Endothelial cell of umbilical vein (primary cell): ENCODE measurements at regions not wholly inside any gene's neighbourhood (a gene's known extent, or its start where the extent isn't known, plus 50 kb on each side); places are given as distances from the start of the nearest gene placed in this dataset.

ENCODE experiments used
- BruUV-seq: library from RNA; stranded (reverse); fragments of 400-500 nt; replicated peaks from 2 replicates; lab custom pipeline; 2021; lab: Mats Ljungman, UMichigan
- CTCF ChIA-PET: fragments of 300-600, 350-600 bp; sonication (Branson Sonifier 250); formaldehyde crosslinking; loops from one replicate; lab custom pipeline; 2021; ENCODE audit warnings: antibody characterized with exemption, inconsistent platforms; lab: Charles Lee
- POLR2A ChIA-PET: fragments of 300-600, 350-600 bp; sonication (Branson Sonifier 250); formaldehyde crosslinking; loops from one replicate; lab custom pipeline; 2021; ENCODE audit warnings: antibody characterized with exemption, inconsistent platforms; lab: Charles Lee
- DNase-seq: peaks from one replicate; pipeline ENCODE4 v3.0.0-alpha.2; 2011; ENCODE audit warnings: low read depth, low spot score
- FAIRE-seq: peaks from 2 replicates; lab custom pipeline; 2011; peaks lifted over from hg19 to GRCh38; lab: Jason Lieb, UNC
- H2AFZ ChIP-seq: 2 replicates; pipeline ENCODE4 v1.6.0; 2012; ENCODE audit warnings: low read depth, low read length, control low read depth, inconsistent platforms
- H3K27ac ChIP-seq: 2 replicates; pipeline ENCODE4 v1.5.1; 2011; ENCODE audit warnings: low read depth, mild to moderate bottlenecking, control low read depth, low read length, moderate library complexity; ENCODE audit not compliant: insufficient read depth
- H3K27me3 ChIP-seq, 2 experiments: 2 replicates each; pipeline versions ENCODE4 v1.6.0 to v1.6.1; 2011; ENCODE audit warnings: low read length in 2 of 2, mixed read lengths in 1 of 2; ENCODE audit not compliant: control insufficient read depth in 2 of 2, insufficient read depth in 2 of 2
- H3K36me3 ChIP-seq, 2 experiments: 2 replicates in 1 of 2; 3 replicates in 1 of 2; pipeline ENCODE4 v1.5.1; 2011; ENCODE audit warnings: low read length in 2 of 2, mild to moderate bottlenecking in 1 of 2, moderate library complexity in 1 of 2; ENCODE audit not compliant: control insufficient read depth in 2 of 2, insufficient read depth in 2 of 2; ENCODE audit errors: extremely low read depth in 1 of 2
- H3K4me1 ChIP-seq: 3 replicates; pipeline ENCODE4 v1.5.1; 2011; ENCODE audit warnings: mild to moderate bottlenecking, low read length; ENCODE audit not compliant: control insufficient read depth, insufficient read depth; ENCODE audit errors: extremely low read depth
- H3K4me2 ChIP-seq: 2 replicates; pipeline ENCODE4 v1.6.1; 2011; ENCODE audit warnings: low read length, control low read depth, mixed read lengths; ENCODE audit not compliant: insufficient read depth
- H3K4me3 ChIP-seq, 3 experiments: fragments of 200-600 bp in 1 of 3; sonication (generic), shearing (Covaris generic) in 1 of 3; replicated peaks in 1 of 3; 2 replicates each; pipeline ENCODE4 v1.5.1; 2011 to 2016; ENCODE audit warnings: control low read depth in 3 of 3, low read length in 3 of 3, mild to moderate bottlenecking in 2 of 3, inconsistent platforms in 1 of 3, low read depth in 1 of 3, moderate library complexity in 1 of 3; ENCODE audit not compliant: insufficient read depth in 1 of 3
- H3K79me2 ChIP-seq: 2 replicates; pipeline ENCODE4 v1.6.0; 2012; ENCODE audit warnings: low read length, inconsistent platforms; ENCODE audit not compliant: control insufficient read depth, insufficient read depth
- H3K9ac ChIP-seq: replicated peaks from 2 replicates; pipeline ENCODE3; 2011; ENCODE audit warnings: low read length, control low read depth; ENCODE audit not compliant: insufficient read depth; ENCODE audit errors: extremely low read depth
- H3K9me1 ChIP-seq: replicated peaks from 3 replicates; pipeline ENCODE4 v1.6.0; 2011; ENCODE audit warnings: mild to moderate bottlenecking, low read length; ENCODE audit not compliant: control insufficient read depth, insufficient read depth; ENCODE audit errors: extremely low read depth
- H3K9me3 ChIP-seq: replicated peaks from 2 replicates; pipeline ENCODE4 v1.5.1; 2012; ENCODE audit warnings: low read length, inconsistent platforms; ENCODE audit not compliant: control insufficient read depth, insufficient read depth
- H4K20me1 ChIP-seq: replicated peaks from 2 replicates; pipeline ENCODE3; 2011; ENCODE audit warnings: mild to moderate bottlenecking, low read length; ENCODE audit not compliant: control insufficient read depth, insufficient read depth; ENCODE audit errors: extremely low read depth
- CTCF ChIP-seq, 2 donors: IDR thresholded peaks; 1 replicate in 1 of 2; 2 replicates in 1 of 2; pipeline ENCODE4 v1.5.1; 2011; ENCODE audit warnings: low read length in 2 of 2, mild to moderate bottlenecking in 2 of 2, moderate library complexity in 2 of 2, control low read depth in 1 of 2, inconsistent platforms in 1 of 2, low read depth in 1 of 2; ENCODE audit not compliant: insufficient read depth in 1 of 2; ENCODE audit errors: extremely low read depth in 1 of 2
- EZH2 ChIP-seq: IDR thresholded peaks from 2 replicates; pipeline ENCODE4 v1.6.1; 2012; ENCODE audit warnings: borderline replicate concordance, low read depth, mild to moderate bottlenecking, moderate library complexity, low read length, inconsistent platforms; ENCODE audit not compliant: severe bottlenecking
- FOS ChIP-seq: IDR thresholded peaks from 2 replicates; pipeline ENCODE4 v1.6.1; 2011; ENCODE audit warnings: mild to moderate bottlenecking, low read length, moderate library complexity, borderline replicate concordance; ENCODE audit not compliant: insufficient read depth
- GATA2 ChIP-seq: IDR thresholded peaks from 2 replicates; pipeline ENCODE4 v1.7.0; 2011; ENCODE audit warnings: low read depth, mild to moderate bottlenecking, moderate library complexity, mixed read lengths, low read length; ENCODE audit not compliant: insufficient read length, insufficient read depth
- JUN ChIP-seq: IDR thresholded peaks from 2 replicates; pipeline ENCODE4 v1.6.1; 2011; ENCODE audit warnings: borderline replicate concordance, low read depth; ENCODE audit not compliant: insufficient read length, insufficient read depth
- MYC ChIP-seq: IDR thresholded peaks from one replicate; pipeline ENCODE4 v1.6.1; 2011; ENCODE audit warnings: mild to moderate bottlenecking, low read depth, low read length
- POLR2A ChIP-seq: IDR thresholded peaks from 2 replicates; pipeline ENCODE4 v1.6.1; 2012; ENCODE audit warnings: low read depth, mild to moderate bottlenecking, control low read depth, low read length
- POLR2AphosphoS5 ChIP-seq: IDR thresholded peaks from 2 replicates; pipeline ENCODE4 v1.6.1; 2012; ENCODE audit warnings: low read depth, mild to moderate bottlenecking, control low read depth, low read length, moderate library complexity; ENCODE audit not compliant: insufficient read depth
- dilution Hi-C: fragments of 300-500 bp; cut with MboI; formaldehyde crosslinking; loops from one replicate; pipeline ENCODE4 v1.15.0; 2019; ENCODE audit warnings: low sequenced_read_pairs; ENCODE audit not compliant: extremely low pct_ligation_motif_present
- intact Hi-C: fragments of 100-400 bp; cut with micrococcal nuclease; formaldehyde crosslinking; loops from one replicate; pipeline ENCODE4 v1.10.0; 2022

GRCh38 chr2:189943009-189943408 lies 119.5 kb downstream of the MSTN start:
- FAIRE-seq, result no peak
- dilution Hi-C loops, result no loop called here
- BruUV-seq, result no TSS peak
- H3K4me2 ChIP-seq, result no peak overlapping the region
- TF ChIP-seq CTCF (IDR thresholded peaks at IDR 0.05; ENCODE audit: extremely low read depth in 1 of 2, insufficient read depth in 1 of 2, low read depth in 1 of 2, low read length in 2 of 2), result no peak
- no peak for TF ChIP-seq EZH2
- no peak for TF ChIP-seq POLR2A
- no peak for TF ChIP-seq FOS
- TF ChIP-seq POLR2AphosphoS5, result no peak
- TF ChIP-seq MYC, result no peak
- no peak for TF ChIP-seq JUN
- no peak for TF ChIP-seq GATA2
- DNase-seq, result no peak
- H3K36me3 ChIP-seq, result no peaks in the 10 kb centered on the region
- H2AFZ ChIP-seq, result no peak overlapping the region
- H4K20me1 ChIP-seq, result no peaks in the 10 kb centered on the region
- no peaks in the 10 kb centered on the region for H3K9me1 ChIP-seq
- no peak overlapping the region for H3K9ac ChIP-seq
- CTCF ChIA-PET, result no interaction called here
- no peaks in the 10 kb centered on the region for H3K4me1 ChIP-seq
- H3K9me3 ChIP-seq, result no peaks in the 10 kb centered on the region
- no peaks in the 10 kb centered on the region for H3K27me3 ChIP-seq
- H3K27ac ChIP-seq, result no peak overlapping the region
- POLR2A ChIA-PET, result no interaction called here
- intact Hi-C loops, result no loop called here
- H3K4me3 ChIP-seq, result no peak overlapping the region
- no peaks in the 10 kb centered on the region for H3K79me2 ChIP-seq
